Breast epithelium (tissue), 3 donors: ENCODE measurements at regions not wholly inside any gene's neighbourhood (a gene's known extent, or its start where the extent isn't known, plus 50 kb on each side); places are given as distances from the start of the nearest gene placed in this dataset.

Experiments used
- POLR2A ChIP-seq: fragments of 450-650 bp; IDR thresholded peaks from one replicate; pipeline ENCODE4 v1.6.1; 2016; ENCODE audit warnings: antibody characterized with exemption, mild to moderate bottlenecking, moderate library complexity
- POLR2AphosphoS5 ChIP-seq, 3 donors: sonication (generic); formaldehyde crosslinking; IDR thresholded peaks; one replicate each; pipeline ENCODE4 v1.6.1; 2017; ENCODE audit warnings: antibody characterized with exemption in 3 of 3
- TF ChIP-seq, protein P1 (sequence below), 3 donors: fragments of 450-650 bp; IDR thresholded peaks; one replicate each; pipeline ENCODE4 v1.5.1; 2016 to 2017; ENCODE audit warnings: antibody characterized with exemption in 3 of 3, mild to moderate bottlenecking in 3 of 3, moderate library complexity in 3 of 3

GRCh38 chr5:20291766-20292165 is 303.8 kb upstream of the CDH18 start:
- TF ChIP-seq, protein P1, sequence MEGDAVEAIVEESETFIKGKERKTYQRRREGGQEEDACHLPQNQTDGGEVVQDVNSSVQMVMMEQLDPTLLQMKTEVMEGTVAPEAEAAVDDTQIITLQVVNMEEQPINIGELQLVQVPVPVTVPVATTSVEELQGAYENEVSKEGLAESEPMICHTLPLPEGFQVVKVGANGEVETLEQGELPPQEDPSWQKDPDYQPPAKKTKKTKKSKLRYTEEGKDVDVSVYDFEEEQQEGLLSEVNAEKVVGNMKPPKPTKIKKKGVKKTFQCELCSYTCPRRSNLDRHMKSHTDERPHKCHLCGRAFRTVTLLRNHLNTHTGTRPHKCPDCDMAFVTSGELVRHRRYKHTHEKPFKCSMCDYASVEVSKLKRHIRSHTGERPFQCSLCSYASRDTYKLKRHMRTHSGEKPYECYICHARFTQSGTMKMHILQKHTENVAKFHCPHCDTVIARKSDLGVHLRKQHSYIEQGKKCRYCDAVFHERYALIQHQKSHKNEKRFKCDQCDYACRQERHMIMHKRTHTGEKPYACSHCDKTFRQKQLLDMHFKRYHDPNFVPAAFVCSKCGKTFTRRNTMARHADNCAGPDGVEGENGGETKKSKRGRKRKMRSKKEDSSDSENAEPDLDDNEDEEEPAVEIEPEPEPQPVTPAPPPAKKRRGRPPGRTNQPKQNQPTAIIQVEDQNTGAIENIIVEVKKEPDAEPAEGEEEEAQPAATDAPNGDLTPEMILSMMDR (IDR thresholded peaks at IDR 0.05) = no peak
- TF ChIP-seq POLR2A (no peak), POLR2AphosphoS5 (IDR thresholded peaks at IDR 0.05) (no peak)
